HG02678 (cell line): ENCODE measurements at regions not wholly inside any gene's neighbourhood (a gene's known extent, or its start where the extent isn't known, plus 50 kb on each side); places are given as distances from the start of the nearest gene placed in this dataset.
A peak's percentile ranks its signal among the peaks of the same experiment; 100 is the strongest.

Source experiments
- ATAC-seq: cut with Tn5 transposase; IDR thresholded peaks from one replicate; pipeline ENCODE4 v1.9.1; 2021; ENCODE audit warnings: mild to moderate bottlenecking, moderate library complexity; ENCODE audit not compliant: unreplicated experiment

DNA sequence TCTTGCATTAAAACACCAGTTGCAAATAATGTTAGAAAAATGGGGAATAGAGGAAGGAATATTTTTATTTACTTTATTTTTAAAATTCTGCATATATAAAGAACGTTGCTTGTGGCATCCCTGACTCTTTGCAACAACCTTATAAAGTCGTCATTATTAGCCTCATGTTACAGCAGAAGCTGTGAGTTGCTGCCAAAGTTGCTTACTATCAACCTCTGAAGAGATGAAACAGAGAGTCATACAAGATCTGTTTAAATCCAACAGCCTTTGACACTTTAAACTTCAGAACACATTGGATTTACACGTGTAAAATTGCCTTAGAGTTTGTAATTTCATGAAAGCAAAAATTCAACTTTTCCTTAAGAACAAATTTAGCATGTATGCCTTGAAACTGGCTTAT lies 221.9 kb downstream of the MRPL39 start:
- ATAC-seq: no peak

DNA sequence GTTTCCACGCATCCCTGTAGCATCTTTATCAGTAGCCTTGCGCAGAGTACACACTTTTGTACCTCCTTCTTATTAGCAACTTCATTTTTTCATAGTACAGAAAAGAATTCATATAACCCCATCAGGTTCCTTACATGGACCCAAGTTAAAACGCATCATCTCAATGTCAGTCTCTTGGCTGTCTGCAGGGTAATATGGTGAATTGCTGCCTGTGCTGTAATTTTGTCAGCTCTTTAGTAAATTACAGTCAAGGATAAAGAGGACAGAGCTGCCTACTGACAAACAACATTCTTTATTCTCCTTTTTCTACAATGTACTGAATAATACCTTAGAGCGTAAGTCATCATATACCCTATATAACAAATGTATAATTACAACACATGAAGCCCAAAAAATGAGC lies 222.5 kb downstream of the MRPL39 start:
- ATAC-seq: no peak

DNA sequence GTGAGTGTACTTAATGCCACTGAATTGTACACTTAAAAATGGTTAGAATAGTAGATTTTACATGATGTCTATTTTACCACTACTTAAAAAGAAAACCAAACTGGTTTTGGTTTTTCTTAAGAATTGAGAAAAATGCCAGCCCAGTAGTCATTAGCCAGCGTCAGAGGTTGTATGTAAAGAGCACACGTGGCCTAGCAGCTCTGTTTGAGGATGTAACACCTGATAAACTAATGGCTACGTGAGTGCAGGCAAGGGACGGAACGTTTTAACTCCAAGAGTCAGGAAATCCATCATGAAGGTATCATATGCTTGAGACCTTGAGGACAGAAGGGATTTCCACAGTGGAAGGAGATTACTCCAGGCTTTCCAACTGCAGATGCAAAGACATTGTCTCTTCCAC lies 223.7 kb downstream of the MRPL39 start:
- ATAC-seq: no peak

GRCh38 chr21:25381936-25382452 lies 225.3 kb downstream of the MRPL39 start:
- ATAC-seq: no peak

DNA sequence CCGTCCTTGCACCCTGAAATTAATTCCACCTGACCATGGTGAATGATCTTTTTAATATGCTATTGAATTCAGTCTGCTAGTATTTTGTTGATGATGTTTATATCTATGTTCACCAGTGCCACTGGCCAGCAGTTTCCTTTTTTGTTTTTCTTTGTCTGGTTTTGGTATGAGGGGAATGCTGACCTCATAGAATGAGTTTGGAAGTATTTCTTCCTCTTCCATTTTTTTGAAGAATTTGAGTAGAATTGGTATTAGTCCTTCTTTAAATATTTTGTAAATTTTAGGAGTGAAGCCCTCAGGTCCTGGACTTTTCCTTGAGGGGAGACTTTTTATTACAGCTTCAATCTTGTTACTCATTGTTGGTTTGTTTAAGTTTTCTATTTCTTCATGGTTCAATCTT lies 231.6 kb downstream of the MRPL39 start:
- ATAC-seq: no peak

GRCh38 chr21:25373126-25374082 lies 233.9 kb downstream of the MRPL39 start:
- no peak for ATAC-seq

GRCh38 chr21:25371841-25372425 lies 235.3 kb downstream of the MRPL39 start:
- ATAC-seq: no peak

DNA sequence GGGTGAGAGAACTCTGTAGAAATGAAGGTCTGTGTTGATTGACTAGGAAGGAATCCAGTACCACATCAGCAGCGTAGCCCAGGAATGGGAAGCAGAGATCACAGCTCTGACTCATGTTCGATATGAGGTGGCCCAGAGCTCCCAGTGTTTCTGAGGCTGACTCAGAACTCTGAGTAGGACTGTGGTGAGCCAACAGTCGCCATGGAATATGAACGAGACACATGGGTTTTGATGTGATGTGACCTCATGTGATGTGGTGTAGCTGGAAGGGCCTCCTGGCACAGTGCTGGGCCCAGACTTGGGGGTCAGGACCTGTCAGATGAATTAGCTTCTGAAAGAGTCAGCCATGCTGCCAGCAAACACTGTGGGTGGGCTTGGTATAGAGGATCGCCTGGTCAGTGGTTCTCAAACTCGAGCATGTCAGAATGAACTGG lies 237.0 kb downstream of the MRPL39 start:
- no peak for ATAC-seq

GRCh38 chr21:25369524-25370300 lies 237.6 kb downstream of the MRPL39 start:
- no peak for ATAC-seq

DNA sequence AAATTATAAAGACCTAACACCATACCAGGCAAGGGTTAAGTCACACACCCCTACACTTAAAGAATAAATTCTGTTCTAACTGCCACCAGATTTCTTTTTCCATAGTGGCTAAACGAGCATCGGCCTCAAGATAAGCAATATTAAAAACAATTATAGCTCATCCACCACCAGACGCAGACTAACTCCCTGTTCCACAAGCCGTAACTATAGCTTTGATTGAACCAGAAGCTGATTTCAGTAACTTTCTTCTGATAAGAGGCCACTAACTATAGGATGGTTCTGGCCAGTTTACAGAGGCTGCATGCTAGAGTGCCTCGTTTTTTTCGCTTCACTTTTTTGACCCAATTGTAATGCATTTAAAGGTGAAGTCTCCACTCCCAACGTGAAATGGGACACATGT lies 238.8 kb downstream of the MRPL39 start:
- no peak for ATAC-seq

DNA sequence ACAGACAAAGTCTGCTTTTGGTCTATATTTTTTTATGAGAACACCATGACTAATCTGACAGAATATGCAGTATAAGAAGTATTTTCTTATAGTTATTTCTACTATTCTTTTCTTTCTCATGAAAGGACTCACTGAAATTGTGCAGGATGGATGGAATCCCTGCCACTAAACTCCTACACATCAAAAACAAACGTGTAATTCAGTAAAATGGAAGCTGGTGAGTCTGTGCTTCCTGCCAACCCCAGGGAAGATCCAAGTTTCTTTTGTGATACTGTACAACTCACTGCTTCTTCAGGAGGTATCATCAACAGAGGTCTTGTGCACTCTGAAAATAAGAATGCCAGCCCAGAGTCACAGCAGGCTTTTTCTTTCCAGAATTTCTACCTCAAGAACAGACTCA lies 241.2 kb downstream of the MRPL39 start:
- ATAC-seq: no peak

DNA sequence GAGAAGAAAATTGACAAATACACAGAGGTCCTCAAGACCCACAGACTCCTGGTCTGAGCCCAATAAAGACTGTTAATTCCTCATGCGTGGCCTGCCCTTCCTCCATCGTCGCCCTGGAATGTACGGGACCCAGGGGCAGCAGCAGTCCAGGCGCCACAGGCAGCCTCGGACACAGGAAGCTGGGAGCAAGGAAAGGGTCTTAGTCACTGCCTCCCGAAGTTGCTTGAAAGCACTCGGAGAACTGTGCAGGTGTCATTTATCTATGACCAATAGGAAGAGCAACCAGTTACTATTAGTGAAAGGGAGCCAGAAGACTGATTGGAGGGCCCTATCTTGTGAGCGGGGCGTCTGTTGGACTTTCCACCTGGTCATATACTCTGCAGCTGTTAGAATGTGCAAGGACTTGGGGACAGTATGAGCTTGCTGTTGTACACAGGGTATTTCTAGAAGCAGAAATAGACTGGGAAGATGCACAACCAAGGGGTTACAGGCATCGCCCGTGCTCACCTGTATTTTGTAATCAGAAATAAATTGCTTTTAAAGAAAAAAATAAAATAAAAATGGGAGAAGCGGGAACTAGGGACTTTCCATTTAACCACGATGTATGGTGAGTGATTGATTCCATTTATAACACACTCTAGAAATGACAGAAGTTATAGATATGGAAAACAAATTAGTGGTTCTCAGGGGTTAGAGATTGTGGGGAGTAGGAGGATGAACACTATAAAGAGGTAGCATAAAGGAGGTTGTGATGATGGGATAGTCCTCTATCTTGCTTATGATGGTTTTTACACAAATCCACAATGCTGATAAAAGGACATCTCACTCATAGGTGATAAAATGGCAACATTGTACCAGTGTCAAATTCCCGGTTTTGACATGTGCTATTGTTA lies 244.7 kb downstream of the MRPL39 start:
- no peak for ATAC-seq

DNA sequence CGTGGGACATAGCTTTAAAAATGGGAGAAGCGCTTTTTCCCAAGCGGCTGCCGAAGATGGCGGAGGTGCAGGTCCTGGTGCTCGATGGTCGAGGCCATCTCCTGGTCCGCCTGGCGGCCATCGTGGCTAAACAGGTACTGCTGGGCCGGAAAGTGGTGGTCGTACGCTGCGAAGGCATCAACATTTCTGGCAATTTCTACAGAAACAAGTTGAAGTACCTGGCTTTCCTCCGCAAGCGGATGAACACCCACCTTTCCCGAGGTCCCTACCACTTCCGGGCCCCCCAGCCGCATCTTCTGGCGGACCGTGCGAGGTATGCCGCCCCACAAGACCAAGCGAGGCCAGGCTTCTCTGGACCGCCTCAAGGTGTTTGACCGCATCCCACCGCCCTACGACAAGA lies 245.5 kb downstream of the MRPL39 start:
- ATAC-seq: no peak

- ATAC-seq: no peak
Observed at GRCh38 chr21:25361097-25361496, 246.2 kb downstream of the MRPL39 start.

- ATAC-seq: peak; percentile 49
Observed at GRCh38 chr21:25360593-25360992, 246.7 kb downstream of the MRPL39 start.

- no peak for ATAC-seq
Observed at GRCh38 chr21:25359724-25360123, 247.6 kb downstream of the MRPL39 start.

DNA sequence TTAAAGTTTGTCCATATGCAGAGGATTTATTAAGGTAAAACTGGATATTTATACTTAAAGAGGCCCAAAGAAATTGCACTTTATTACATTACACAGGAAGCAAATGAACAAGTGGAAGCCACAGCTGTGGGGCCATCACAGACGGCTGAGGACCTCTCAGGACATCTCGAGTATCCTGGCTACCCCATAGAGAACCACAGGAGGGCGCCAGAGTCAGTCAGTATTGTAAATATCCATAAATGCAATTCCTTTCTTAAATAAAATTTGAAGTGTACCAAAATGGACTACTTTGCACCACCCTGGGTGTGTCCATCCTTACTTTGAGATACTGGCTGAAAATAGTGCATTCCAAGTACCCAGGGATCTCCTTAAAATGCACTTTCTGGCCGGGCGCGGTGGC lies 257.2 kb downstream of the MRPL39 start:
- ATAC-seq: no peak

- ATAC-seq: no peak
Observed at GRCh38 chr21:25343774-25344545, 263.3 kb downstream of the MRPL39 start.

- ATAC-seq: no peak
Observed at GRCh38 chr21:25342816-25343215, 264.5 kb downstream of the MRPL39 start.

GRCh38 chr21:25341981-25342380 lies 265.3 kb downstream of the MRPL39 start:
- no peak for ATAC-seq
